Stimulated activated CD8-positive, alpha-beta memory T cell treated with anti-CD3 and anti-CD28 coated beads, Interleukin-12 subunit alpha, Interleukin-12 subunit beta, amount 100 ng/mL, for 24 hours (primary cell): ENCODE measurements at regions not wholly inside any gene's neighbourhood (a gene's known extent, or its start where the extent isn't known, plus 50 kb on each side); places are given as distances from the start of the nearest gene placed in this dataset.
"Not testable (repeated sequence)": the region's sequence is repeated elsewhere in the genome, so short reads cannot be mapped to it uniquely, and the experiment has no call there.

Experiments
- DNase-seq: peaks from one replicate; pipeline ENCODE4 v3.0.0-alpha.2; 2020; ENCODE audit errors: extremely low read depth

GRCh38 chr10:77740396-77740795 lies 102.8 kb upstream of the KCNMA1 start:
- not testable (repeated sequence) for DNase-seq

GRCh38 chr10:77738496-77739158 lies 101.0 kb upstream of the KCNMA1 start:
- DNase-seq, result no peak

- no peak for DNase-seq
Measured at GRCh38 chr10:77737608-77738007, 100.0 kb upstream of the KCNMA1 start.

- not testable (repeated sequence) for DNase-seq
Measured at GRCh38 chr10:77735136-77735535, 97.5 kb upstream of the KCNMA1 start.

- DNase-seq, result no peak
Measured at GRCh38 chr10:77732213-77733003, 94.8 kb upstream of the KCNMA1 start.

GRCh38 chr10:77727481-77727880 lies 89.9 kb upstream of the KCNMA1 start:
- no peak for DNase-seq

GRCh38 chr10:77726732-77727131 lies 89.1 kb upstream of the KCNMA1 start:
- no peak for DNase-seq

- DNase-seq, result no peak
Measured at GRCh38 chr10:77726301-77726700, 88.7 kb upstream of the KCNMA1 start.

GRCh38 chr10:77724820-77725219 lies 87.2 kb upstream of the KCNMA1 start:
- DNase-seq, result no peak

GRCh38 chr10:77723376-77723775 lies 85.8 kb upstream of the KCNMA1 start:
- DNase-seq, result no peak

GRCh38 chr10:77722956-77723355 lies 85.3 kb upstream of the KCNMA1 start:
- DNase-seq, result not testable (repeated sequence)

- DNase-seq, result no peak
Measured at GRCh38 chr10:77721815-77722214, 84.2 kb upstream of the KCNMA1 start.

GRCh38 chr10:77718957-77719356 lies 81.3 kb upstream of the KCNMA1 start:
- no peak for DNase-seq

GRCh38 chr10:77718312-77718711 lies 80.7 kb upstream of the KCNMA1 start:
- not testable (repeated sequence) for DNase-seq

GRCh38 chr10:77717336-77717735 lies 79.7 kb upstream of the KCNMA1 start:
- DNase-seq, result no peak

- DNase-seq, result no peak
Measured at GRCh38 chr10:77716458-77717317, 79.1 kb upstream of the KCNMA1 start.

- no peak for DNase-seq
Measured at GRCh38 chr10:77715536-77715935, 77.9 kb upstream of the KCNMA1 start.

GRCh38 chr10:77715088-77715487 lies 77.5 kb upstream of the KCNMA1 start:
- DNase-seq, result no peak

- no peak for DNase-seq
Measured at GRCh38 chr10:77713521-77714280, 76.1 kb upstream of the KCNMA1 start.

- no peak for DNase-seq
Measured at GRCh38 chr10:77712207-77712606, 74.6 kb upstream of the KCNMA1 start.

- no peak for DNase-seq
Measured at GRCh38 chr10:77711683-77712049, 74.1 kb upstream of the KCNMA1 start.
